ENCODE measurements at regions not wholly inside any gene's neighbourhood (a gene's known extent, or its start where the extent isn't known, plus 50 kb on each side); places are given as distances from the start of the nearest gene placed in this dataset.

GRCh38 chr6:132907231-132907630 is 92.9 kb downstream of the RPS12 start:
- Histone ChIP-seq H3K4ac (ENCODE audit: low read depth, low read length) (no peak overlapping the region), H3K14ac (ENCODE audit: insufficient read depth, low read length) (no peak overlapping the region), H3K18ac (ENCODE audit: insufficient read length, low read depth, low read length) (no peak overlapping the region), H3T11ph (ENCODE audit: low read length) (no peak overlapping the region), H3K23ac (ENCODE audit: insufficient read length, low read depth, low read length) (no peak overlapping the region), H2AK5ac (ENCODE audit: insufficient read length, low read length) (no peak overlapping the region), H3K79me2 (ENCODE audit: insufficient read depth, low read length) (no peaks in the 10 kb centered on the region), H3K9ac (ENCODE audit: extremely low read depth, insufficient read length, low read length) (no peak overlapping the region), H3K79me1 (ENCODE audit: insufficient read depth, low read depth, low read length, poor library complexity, severe bottlenecking) (no peaks in the 10 kb centered on the region), H3K4me2 (ENCODE audit: insufficient read depth, insufficient read length, low read length) (no peak overlapping the region), H4K20me1 (ENCODE audit: control insufficient read depth, insufficient read depth, insufficient read length) (no peaks in the 10 kb centered on the region), H3K56ac (ENCODE audit: insufficient read length, low read depth, low read length) (no peak overlapping the region), H2BK12ac (ENCODE audit: insufficient read length, low read depth, low read length) (no peak overlapping the region), H2BK5ac (ENCODE audit: insufficient read length, low read length) (no peak overlapping the region), H2BK20ac (ENCODE audit: low read depth, low read length, poor library complexity, severe bottlenecking) (no peak overlapping the region), H3K27me3 (ENCODE audit: insufficient read depth, low read length) (no peaks in the 10 kb centered on the region), H4K91ac (ENCODE audit: insufficient read length, low read depth, low read length) (no peak overlapping the region), H3K23me2 (ENCODE audit: insufficient read length, low read depth, low read length, poor library complexity, severe bottlenecking) (no peaks in the 10 kb centered on the region), H3K9me3 (ENCODE audit: control insufficient read depth, low read depth, low read length) (no peaks in the 10 kb centered on the region), H4K8ac (replicated peaks; ENCODE audit: insufficient read length, low read depth, low read length) (no peak overlapping the region), H3K27ac (ENCODE audit: insufficient read length, low read depth, low read length) (no peak overlapping the region), H2BK120ac (ENCODE audit: low read depth, low read length, poor library complexity, severe bottlenecking) (no peak overlapping the region), H3K4me1 (ENCODE audit: insufficient read depth, low read length) (no peaks in the 10 kb centered on the region), H2AFZ (ENCODE audit: low read length) (no peak overlapping the region), H2BK15ac (ENCODE audit: low read depth, low read length) (no peak overlapping the region), H4K5ac (ENCODE audit: insufficient read length, low read depth, low read length) (no peak overlapping the region)
- Mint-ChIP-seq H3K9me3 (no peaks in the 10 kb centered on the region), H3K4me3 (no peak overlapping the region), H3K36me3 (ENCODE audit: insufficient read depth in 1 of 3, low read depth in 3 of 3) (no peaks in the 10 kb centered on the region), H3K27ac (no peak overlapping the region), H3K27me3 (ENCODE audit: low read depth) (no peaks in the 10 kb centered on the region), H3K4me1 (no peaks in the 10 kb centered on the region)
- DNase-seq: no peak
- WGBS (ENCODE audit: extremely low coverage, insufficient read length, low lambda C conversion rate): no CpG with 5 or more reads among the region's 1 CpG
- no peak for TF ChIP-seq CTCF (conservative IDR thresholded peaks at IDR 0.05)
